ENCODE measurements at regions not wholly inside any gene's neighbourhood (a gene's known extent, or its start where the extent isn't known, plus 50 kb on each side); places are given as distances from the start of the nearest gene placed in this dataset.
"Not testable (repeated sequence)": the region's sequence is repeated elsewhere in the genome, so short reads cannot be mapped to it uniquely, and the experiment has no call there.

DNA sequence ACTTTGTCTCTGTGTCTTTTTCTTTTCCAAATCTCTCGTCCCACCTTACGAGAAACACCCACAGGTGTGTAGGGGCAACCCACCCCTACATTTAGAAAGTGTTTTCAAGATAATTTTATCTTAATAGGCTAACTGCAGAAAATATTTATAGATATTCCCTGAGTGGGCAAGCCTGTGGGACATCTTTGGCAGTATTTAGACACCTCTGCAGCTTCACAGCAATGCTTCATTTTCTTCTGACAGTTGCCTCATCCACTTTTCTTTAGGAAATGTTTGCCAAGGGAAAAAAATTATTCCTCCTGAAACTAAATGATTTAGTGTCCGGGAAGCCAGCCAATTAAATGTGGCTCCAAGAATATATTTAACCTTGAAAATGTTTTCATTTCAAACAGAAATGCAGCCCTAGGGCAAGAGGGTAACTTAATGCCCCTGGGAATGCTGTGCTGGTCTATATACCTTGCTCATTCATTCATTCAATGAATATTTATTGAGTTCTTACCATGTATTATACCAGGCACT lies 290.4 kb downstream of the ABCC12 start:
- H3K27me3 Mint-ChIP-seq (ENCODE audit: insufficient read depth, unreplicated experiment): no peaks in the 10 kb centered on the region
- ChIA-PET POLR2A (no interaction called here), CTCF (no interaction called here)
- TF ChIP-seq, protein P1, sequence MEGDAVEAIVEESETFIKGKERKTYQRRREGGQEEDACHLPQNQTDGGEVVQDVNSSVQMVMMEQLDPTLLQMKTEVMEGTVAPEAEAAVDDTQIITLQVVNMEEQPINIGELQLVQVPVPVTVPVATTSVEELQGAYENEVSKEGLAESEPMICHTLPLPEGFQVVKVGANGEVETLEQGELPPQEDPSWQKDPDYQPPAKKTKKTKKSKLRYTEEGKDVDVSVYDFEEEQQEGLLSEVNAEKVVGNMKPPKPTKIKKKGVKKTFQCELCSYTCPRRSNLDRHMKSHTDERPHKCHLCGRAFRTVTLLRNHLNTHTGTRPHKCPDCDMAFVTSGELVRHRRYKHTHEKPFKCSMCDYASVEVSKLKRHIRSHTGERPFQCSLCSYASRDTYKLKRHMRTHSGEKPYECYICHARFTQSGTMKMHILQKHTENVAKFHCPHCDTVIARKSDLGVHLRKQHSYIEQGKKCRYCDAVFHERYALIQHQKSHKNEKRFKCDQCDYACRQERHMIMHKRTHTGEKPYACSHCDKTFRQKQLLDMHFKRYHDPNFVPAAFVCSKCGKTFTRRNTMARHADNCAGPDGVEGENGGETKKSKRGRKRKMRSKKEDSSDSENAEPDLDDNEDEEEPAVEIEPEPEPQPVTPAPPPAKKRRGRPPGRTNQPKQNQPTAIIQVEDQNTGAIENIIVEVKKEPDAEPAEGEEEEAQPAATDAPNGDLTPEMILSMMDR (IDR thresholded peaks at IDR 0.05; ENCODE audit: insufficient read depth in 1 of 2, low read depth in 1 of 2, low read length in 1 of 2, severe bottlenecking in 1 of 2, unreplicated experiment in 1 of 2): no peak
- H3K27ac Mint-ChIP-seq (ENCODE audit: unreplicated experiment): no peak overlapping the region
- intact Hi-C loops (cut with micrococcal nuclease; ENCODE audit: unreplicated experiment): no loop called here
- no peaks in the 10 kb centered on the region for H3K36me3 ChIP-seq (ENCODE audit: control insufficient read depth, insufficient read depth, low read length)
- no TSS peak for BruUV-seq (replicated peaks)
- peaks cover 16% of the 10 kb centered on the region for H3K9me3 Mint-ChIP-seq (ENCODE audit: unreplicated experiment)
- DNase-seq: no peak
- H3K27me3 ChIP-seq (replicated peaks; ENCODE audit: control insufficient read depth, insufficient read depth, low read length): no peaks in the 10 kb centered on the region
- H3K4me3 ChIP-seq (ENCODE audit: low read depth, low read length): no peak overlapping the region
- H3K4me1 Mint-ChIP-seq (ENCODE audit: low read depth, unreplicated experiment): no peaks in the 10 kb centered on the region
- no peak overlapping the region for H3K4me3 Mint-ChIP-seq (ENCODE audit: unreplicated experiment)
- H3K4me1 ChIP-seq: peaks cover 7% of the 10 kb centered on the region
- H3K9me3 ChIP-seq: no peaks in the 10 kb centered on the region; the same call in 1 of the 2 replicates
- peaks cover 8% of the 10 kb centered on the region for H3K36me3 Mint-ChIP-seq (ENCODE audit: insufficient read depth, unreplicated experiment)

- H3K9me3 ChIP-seq; intact Hi-C loops (cut with micrococcal nuclease; ENCODE audit: unreplicated experiment); H3K4me1 ChIP-seq; H3K4me3 Mint-ChIP-seq (ENCODE audit: unreplicated experiment); BruUV-seq (replicated peaks); H3K36me3 ChIP-seq (ENCODE audit: control insufficient read depth, insufficient read depth, low read length); CTCF ChIA-PET; H3K4me3 ChIP-seq (ENCODE audit: low read depth, low read length); DNase-seq; H3K36me3 Mint-ChIP-seq (ENCODE audit: insufficient read depth, unreplicated experiment); H3K4me1 Mint-ChIP-seq (ENCODE audit: low read depth, unreplicated experiment); H3K27me3 ChIP-seq (replicated peaks; ENCODE audit: control insufficient read depth, insufficient read depth, low read length); POLR2A ChIA-PET; H3K27me3 Mint-ChIP-seq (ENCODE audit: insufficient read depth, unreplicated experiment): not testable (repeated sequence)
- peaks cover 10% of the 10 kb centered on the region for H3K9me3 Mint-ChIP-seq (ENCODE audit: unreplicated experiment)
- H3K27ac Mint-ChIP-seq (ENCODE audit: unreplicated experiment): peak overlapping the region; percentile 80
Observed at GRCh38 chr16:47864262-47864661, 291.5 kb downstream of the ABCC12 start.

DNA sequence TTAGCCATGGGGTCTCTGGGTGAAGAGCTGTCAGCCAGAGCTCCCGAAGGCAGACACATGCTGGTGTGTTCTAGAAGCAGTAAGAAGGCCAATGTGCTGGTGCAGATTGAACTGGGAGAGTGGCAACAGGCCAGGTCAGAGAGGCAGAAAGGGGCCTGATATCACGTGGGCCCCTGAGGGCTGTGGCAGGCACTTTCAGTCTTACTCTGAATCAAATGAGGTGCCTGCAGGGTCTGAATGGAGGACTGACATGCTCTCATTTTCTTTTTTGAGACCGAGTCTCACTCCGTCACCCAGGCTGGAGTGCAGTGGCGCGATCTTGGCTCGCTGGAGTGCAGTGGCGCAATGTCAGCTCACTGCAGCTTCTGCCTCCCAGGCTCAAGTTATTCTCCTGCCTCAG lies 293.8 kb downstream of the ABCC12 start:
- no peak overlapping the region for H3K4me3 ChIP-seq (ENCODE audit: low read depth, low read length)
- Mint-ChIP-seq H3K4me3 (ENCODE audit: unreplicated experiment) (no peak overlapping the region), H3K4me1 (ENCODE audit: low read depth, unreplicated experiment) (no peaks in the 10 kb centered on the region), H3K9me3 (ENCODE audit: unreplicated experiment) (peaks cover 10% of the 10 kb centered on the region), H3K36me3 (ENCODE audit: insufficient read depth, unreplicated experiment) (peaks cover 8% of the 10 kb centered on the region), H3K27ac (ENCODE audit: unreplicated experiment) (peak overlapping the region; percentile 37), H3K27me3 (ENCODE audit: insufficient read depth, unreplicated experiment) (no peaks in the 10 kb centered on the region)
- intact Hi-C loops (cut with micrococcal nuclease; ENCODE audit: unreplicated experiment): no loop called here
- DNase-seq: no peak
- no TSS peak for BruUV-seq (replicated peaks)
- CTCF ChIA-PET: no interaction called here
- H3K27me3 ChIP-seq (replicated peaks; ENCODE audit: control insufficient read depth, insufficient read depth, low read length): no peaks in the 10 kb centered on the region; the same call in 1 of the 2 replicates
- POLR2A ChIA-PET: no interaction called here
- no peaks in the 10 kb centered on the region for H3K9me3 ChIP-seq
- peaks cover 7% of the 10 kb centered on the region for H3K4me1 ChIP-seq
- no peaks in the 10 kb centered on the region for H3K36me3 ChIP-seq (ENCODE audit: control insufficient read depth, insufficient read depth, low read length)
- TF ChIP-seq, protein P1 (IDR thresholded peaks at IDR 0.05; ENCODE audit: insufficient read depth in 1 of 2, low read depth in 1 of 2, low read length in 1 of 2, severe bottlenecking in 1 of 2, unreplicated experiment in 1 of 2): no peak

Measured in Caco-2 (cell line).